ENCODE measurements at regions not wholly inside any gene's neighbourhood (a gene's known extent, or its start where the extent isn't known, plus 50 kb on each side); places are given as distances from the start of the nearest gene placed in this dataset.

- no peak for DNase-seq
Observed at GRCh38 chr1:95431235-95431634, 197.2 kb downstream of the RWDD3 start.

GRCh38 chr1:95435611-95436010, 201.6 kb downstream of the RWDD3 start:
- DNase-seq: no peak

- no peak for DNase-seq
Observed at GRCh38 chr1:95437011-95437410, 203.0 kb downstream of the RWDD3 start.

GRCh38 chr1:95437781-95438180, 203.8 kb downstream of the RWDD3 start:
- DNase-seq: no peak

- DNase-seq: no peak
Observed at GRCh38 chr1:95438218-95438948, 204.4 kb downstream of the RWDD3 start.

GRCh38 chr1:95440511-95440910, 206.5 kb downstream of the RWDD3 start:
- no peak for DNase-seq

GRCh38 chr1:95449516-95449915, 215.5 kb downstream of the RWDD3 start:
- DNase-seq: no peak

- no peak for DNase-seq
Observed at GRCh38 chr1:95451054-95451453, 217.0 kb downstream of the RWDD3 start.

- no peak for DNase-seq
Observed at GRCh38 chr1:95451904-95452303, 217.9 kb downstream of the RWDD3 start.

- DNase-seq: no peak
Observed at GRCh38 chr1:95453053-95453452, 219.0 kb downstream of the RWDD3 start.

GRCh38 chr1:95467036-95467435, 233.0 kb downstream of the RWDD3 start:
- DNase-seq: no peak

GRCh38 chr1:95475686-95476457, 241.9 kb downstream of the RWDD3 start:
- no peak for DNase-seq

GRCh38 chr1:95496307-95496706, 262.3 kb downstream of the RWDD3 start:
- DNase-seq: no peak

- DNase-seq: no peak
Observed at GRCh38 chr1:95496773-95497172, 262.8 kb downstream of the RWDD3 start.

GRCh38 chr1:95497566-95497965, 263.6 kb downstream of the RWDD3 start:
- no peak for DNase-seq

GRCh38 chr1:95503278-95504030, 269.4 kb downstream of the RWDD3 start:
- DNase-seq: no peak

GRCh38 chr1:95504321-95504720, 270.3 kb downstream of the RWDD3 start:
- DNase-seq: no peak

GRCh38 chr1:95506736-95507414, 272.9 kb downstream of the RWDD3 start:
- no peak for DNase-seq

- no peak for DNase-seq
Observed at GRCh38 chr1:95509989-95510388, 276.0 kb downstream of the RWDD3 start.

GRCh38 chr1:95512925-95513324, 278.9 kb downstream of the RWDD3 start:
- no peak for DNase-seq

GRCh38 chr1:95517506-95517905, 283.5 kb downstream of the RWDD3 start:
- DNase-seq: no peak

GRCh38 chr1:95518310-95518709, 284.3 kb downstream of the RWDD3 start:
- no peak for DNase-seq

- no peak for DNase-seq
Observed at GRCh38 chr1:95520390-95520789, 286.4 kb downstream of the RWDD3 start.

Data from activated CD4-positive, alpha-beta T cell treated with anti-CD3 and anti-CD28 coated beads, Interleukin-10, Interleukin-2, amounts not matched to agents 100 ng/mL and 50 ng/mL, durations not matched to agents 16 hours and 8 hours (primary cell).